HEK293T (cell line): ENCODE measurements at regions not wholly inside any gene's neighbourhood (a gene's known extent, or its start where the extent isn't known, plus 50 kb on each side); places are given as distances from the start of the nearest gene placed in this dataset.

Experiments used
- CTCF ChIA-PET: fragments of 350-600 bp; formaldehyde crosslinking; extraction: SDS; loops from one replicate; lab custom pipeline; 2021; ENCODE audit warnings: antibody characterized with exemption, inconsistent platforms; lab: Yijun Ruan, JAX
- POLR2A ChIA-PET: fragments of 350-600 bp; formaldehyde crosslinking; extraction: SDS; loops from one replicate; lab custom pipeline; 2020; ENCODE audit warnings: antibody characterized with exemption, inconsistent platforms; lab: Yijun Ruan, JAX
- DNase-seq: peaks from one replicate; pipeline ENCODE4 v3.0.0; 2012; ENCODE audit warnings: mixed read lengths; ENCODE audit errors: extremely low spot score
- ARNT ChIP-seq: fragments of 450-650 bp; IDR thresholded peaks from 2 replicates; pipeline ENCODE4 v1.6.1; 2017; ENCODE audit warnings: mild to moderate bottlenecking
- BHLHE40 ChIP-seq: fragments of 450-650 bp; IDR thresholded peaks from 2 replicates; pipeline ENCODE4 v1.6.1; 2016; ENCODE audit warnings: mild to moderate bottlenecking, moderate library complexity, borderline replicate concordance
- CTBP1 ChIP-seq: fragments of 450-650 bp; IDR thresholded peaks from 2 replicates; pipeline ENCODE4 v1.6.1; 2016; ENCODE audit warnings: borderline replicate concordance
- ELF4 ChIP-seq: fragments of 450-650 bp; IDR thresholded peaks from 2 replicates; pipeline ENCODE4 v1.6.1; 2017; ENCODE audit warnings: antibody characterized with exemption
- FOXA1 ChIP-seq: fragments of 450-650 bp; IDR thresholded peaks from 2 replicates; pipeline ENCODE4 v1.6.1; 2016; ENCODE audit warnings: mild to moderate bottlenecking
- FOXK2 ChIP-seq: fragments of 450-650 bp; IDR thresholded peaks from 2 replicates; pipeline ENCODE4 v1.6.1; 2016; ENCODE audit warnings: mild to moderate bottlenecking
- FOXM1 ChIP-seq: fragments of 450-650 bp; IDR thresholded peaks from 2 replicates; pipeline ENCODE4 v1.6.1; 2017; ENCODE audit warnings: mild to moderate bottlenecking, borderline replicate concordance
- HDGF ChIP-seq: fragments of 450-650 bp; IDR thresholded peaks from 2 replicates; pipeline ENCODE4 v1.6.1; 2017; ENCODE audit warnings: antibody characterized with exemption, borderline replicate concordance
- L3MBTL2 ChIP-seq: fragments of 450-650 bp; conservative IDR thresholded peaks from 2 replicates; pipeline ENCODE4 v1.6.1; 2016; ENCODE audit warnings: mild to moderate bottlenecking
- LEF1 ChIP-seq: fragments of 450-650 bp; IDR thresholded peaks from 2 replicates; pipeline ENCODE4 v1.6.1; 2017; ENCODE audit warnings: mild to moderate bottlenecking, borderline replicate concordance
- NFRKB ChIP-seq: fragments of 450-650 bp; IDR thresholded peaks from 2 replicates; pipeline ENCODE4 v1.6.1; 2016; ENCODE audit warnings: mild to moderate bottlenecking, moderate library complexity
- PKNOX1 ChIP-seq: fragments of 450-650 bp; IDR thresholded peaks from 2 replicates; pipeline ENCODE4 v1.6.1; 2016
- SP1 ChIP-seq: fragments of 450-650 bp; IDR thresholded peaks from 2 replicates; pipeline ENCODE4 v1.6.1; 2017
- SUZ12 ChIP-seq: fragments of 450-650 bp; IDR thresholded peaks from 2 replicates; pipeline ENCODE4 v1.6.1; 2016; ENCODE audit warnings: mild to moderate bottlenecking
- TARDBP ChIP-seq: fragments of 450-650 bp; IDR thresholded peaks from 2 replicates; pipeline ENCODE4 v1.6.1; 2016
- ZNF384 ChIP-seq: fragments of 450-650 bp; IDR thresholded peaks from 2 replicates; pipeline ENCODE4 v1.6.1; 2016

GRCh38 chr22:49517667-49518185, 309.9 kb downstream of the BRD1 start:
- POLR2A ChIA-PET: no interaction called here
- no peak for DNase-seq

GRCh38 chr22:49517211-49517610, 310.5 kb downstream of the BRD1 start:
- CTCF ChIA-PET: no interaction called here

More at GRCh38 chr22:49517667-49518185, 309.9 kb downstream of the BRD1 start:
- TF ChIP-seq SP1: no peak
- TF ChIP-seq L3MBTL2: no peak
- no peak for TF ChIP-seq FOXK2
- TF ChIP-seq ARNT: no peak
- no peak for TF ChIP-seq LEF1
- no peak for TF ChIP-seq SUZ12
- TF ChIP-seq TARDBP: no peak
- TF ChIP-seq FOXM1: no peak
- TF ChIP-seq HDGF: no peak
- no peak for TF ChIP-seq ELF4
- TF ChIP-seq PKNOX1: no peak
- TF ChIP-seq ZNF384: no peak
- no peak for TF ChIP-seq FOXA1
- no peak for TF ChIP-seq CTBP1
- TF ChIP-seq NFRKB: no peak
- TF ChIP-seq BHLHE40: no peak
- CTCF ChIA-PET: no interaction called here

GRCh38 chr22:49515475-49515874, 312.2 kb downstream of the BRD1 start:
- DNase-seq: no peak
- CTCF ChIA-PET: no interaction called here
- POLR2A ChIA-PET: no interaction called here
- no peak for TF ChIP-seq L3MBTL2
- no peak for TF ChIP-seq ELF4
- TF ChIP-seq PKNOX1: no peak
- TF ChIP-seq NFRKB: no peak
- no peak for TF ChIP-seq HDGF
- TF ChIP-seq ARNT: no peak
- no peak for TF ChIP-seq BHLHE40
- no peak for TF ChIP-seq SP1
- TF ChIP-seq ZNF384: no peak
- no peak for TF ChIP-seq SUZ12
- TF ChIP-seq TARDBP: no peak
- TF ChIP-seq FOXK2: no peak
- TF ChIP-seq CTBP1: no peak

More at GRCh38 chr22:49517211-49517610, 310.5 kb downstream of the BRD1 start:
- TF ChIP-seq TARDBP: no peak
- TF ChIP-seq FOXM1: no peak
- POLR2A ChIA-PET: no interaction called here
- DNase-seq: no peak

GRCh38 chr22:49514641-49515040, 313.0 kb downstream of the BRD1 start:
- DNase-seq: no peak
- CTCF ChIA-PET: no interaction called here

GRCh38 chr22:49514211-49514610, 313.5 kb downstream of the BRD1 start:
- POLR2A ChIA-PET: no interaction called here
- CTCF ChIA-PET: no interaction called here
- no peak for TF ChIP-seq BHLHE40
- TF ChIP-seq ELF4: no peak
- TF ChIP-seq FOXK2: no peak
- TF ChIP-seq SP1: no peak
- no peak for DNase-seq

More at GRCh38 chr22:49514641-49515040, 313.0 kb downstream of the BRD1 start:
- TF ChIP-seq SUZ12 (no peak), FOXK2 (no peak), TARDBP (no peak), ZNF384 (no peak), L3MBTL2 (no peak), FOXM1 (no peak)
- POLR2A ChIA-PET: no interaction called here

GRCh38 chr22:49513358-49513851, 314.3 kb downstream of the BRD1 start:
- ChIA-PET CTCF (no interaction called here), POLR2A (no interaction called here)
- DNase-seq: no peak
- TF ChIP-seq NFRKB: no peak
- TF ChIP-seq HDGF: no peak
- no peak for TF ChIP-seq SUZ12
- no peak for TF ChIP-seq PKNOX1
- no peak for TF ChIP-seq TARDBP
- TF ChIP-seq ELF4: no peak
- TF ChIP-seq BHLHE40: no peak
- no peak for TF ChIP-seq FOXK2
- TF ChIP-seq FOXM1: no peak
- TF ChIP-seq CTBP1: no peak
- no peak for TF ChIP-seq L3MBTL2
- no peak for TF ChIP-seq LEF1
- no peak for TF ChIP-seq ZNF384
- no peak for TF ChIP-seq FOXA1
- no peak for TF ChIP-seq ARNT
- TF ChIP-seq SP1: no peak
